MM.1S (cell line): ENCODE measurements at regions not wholly inside any gene's neighbourhood (a gene's known extent, or its start where the extent isn't known, plus 50 kb on each side); places are given as distances from the start of the nearest gene placed in this dataset.

Experiments
- CTCF ChIP-seq: fragments of 300-600 bp; sonication (generic); IDR thresholded peaks from 2 replicates; pipeline ENCODE4 v1.5.1; 2016; ENCODE audit warnings: antibody characterized with exemption, low read length, mixed read lengths
- EZH2 ChIP-seq: fragments of 300-600 bp; sonication (generic); optimal IDR thresholded peaks from 2 replicates; pipeline ENCODE3; 2017; ENCODE audit warnings: low read depth, mild to moderate bottlenecking, antibody characterized with exemption, low read length, mixed read lengths
- EZH2phosphoT487 ChIP-seq: fragments of 300-600 bp; sonication (generic); IDR thresholded peaks from 2 replicates; pipeline ENCODE4 v1.6.1; 2018; ENCODE audit warnings: antibody characterized with exemption, low read length

GRCh38 chr6:84421031-84421430 is 193.6 kb upstream of the CEP162 start:
- TF ChIP-seq CTCF (no peak), EZH2phosphoT487 (no peak), EZH2 (no peak)
